RPMI8226 (cell line): ENCODE measurements at regions not wholly inside any gene's neighbourhood (a gene's known extent, or its start where the extent isn't known, plus 50 kb on each side); places are given as distances from the start of the nearest gene placed in this dataset.
"Not testable (repeated sequence)": the region's sequence is repeated elsewhere in the genome, so short reads cannot be mapped to it uniquely, and the experiment has no call there.

Experiments
- DNase-seq: peaks from one replicate; pipeline ENCODE4 v3.0.0-alpha.2; 2015

DNA sequence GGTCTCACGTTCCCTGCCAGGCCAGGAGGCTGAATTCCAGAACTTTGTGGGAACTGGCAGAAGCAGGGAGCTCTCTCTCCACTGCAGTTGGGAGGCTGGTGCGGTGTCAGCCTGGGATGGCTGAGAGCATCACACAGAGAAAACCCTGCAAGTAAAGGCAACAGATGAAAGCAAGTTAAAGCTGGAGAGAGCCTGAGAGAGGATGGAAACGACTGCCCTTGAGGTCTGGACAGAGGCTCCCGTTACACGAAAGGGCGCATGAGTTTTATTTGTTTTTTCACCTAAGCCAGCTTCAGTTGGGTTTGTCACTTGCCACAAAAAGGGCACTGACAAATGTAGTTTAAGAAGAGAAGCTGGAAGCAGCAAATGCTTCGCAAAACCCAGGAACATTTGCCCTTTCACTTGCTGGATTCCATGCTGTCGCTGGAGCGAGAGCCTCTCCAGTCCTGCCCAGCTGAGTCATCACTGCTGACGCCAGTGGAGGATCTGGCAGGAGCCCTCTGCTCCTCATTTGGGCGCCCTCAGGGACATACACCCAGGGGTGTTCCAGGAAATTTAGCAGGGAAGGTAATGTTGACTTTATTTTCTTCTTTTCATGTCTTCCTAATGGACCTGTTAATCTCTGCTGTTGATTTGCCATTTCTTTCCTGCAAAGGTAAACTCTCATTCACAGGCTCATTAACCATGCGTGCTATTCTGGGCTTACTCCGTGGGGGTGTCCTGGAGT lies 308.8 kb upstream of the SFSWAP start:
- DNase-seq: not testable (repeated sequence)

DNA sequence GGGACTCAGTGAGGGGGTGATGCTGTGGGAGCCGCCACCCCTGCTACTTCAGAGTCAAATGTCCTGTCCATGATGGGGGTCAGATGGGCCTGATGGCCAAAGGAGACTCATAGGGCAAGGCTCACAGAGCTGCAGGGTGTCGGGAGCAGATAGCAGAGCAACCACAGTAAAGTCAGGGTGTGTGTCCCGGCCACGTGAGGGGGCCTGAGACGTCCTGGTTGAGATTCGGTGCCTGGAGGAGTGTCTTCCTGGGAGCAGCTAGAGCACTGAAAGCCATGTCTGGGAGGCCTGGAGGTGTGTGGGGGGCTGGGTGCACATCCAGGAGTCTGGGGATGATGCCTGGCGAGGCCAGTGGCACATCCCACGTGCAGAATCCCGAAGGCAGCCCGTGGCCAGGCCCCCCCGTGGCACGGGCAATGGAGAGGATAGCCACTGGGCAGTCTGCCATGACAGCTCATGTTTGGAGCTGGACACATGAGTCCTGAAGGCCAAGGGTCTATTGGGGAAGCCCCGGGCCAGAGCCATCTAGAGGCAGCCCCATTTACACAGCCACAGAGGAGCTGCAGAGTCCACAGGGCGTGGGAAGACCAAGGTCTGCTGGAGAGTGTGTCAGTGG lies 308.0 kb upstream of the SFSWAP start:
- DNase-seq: no peak

DNA sequence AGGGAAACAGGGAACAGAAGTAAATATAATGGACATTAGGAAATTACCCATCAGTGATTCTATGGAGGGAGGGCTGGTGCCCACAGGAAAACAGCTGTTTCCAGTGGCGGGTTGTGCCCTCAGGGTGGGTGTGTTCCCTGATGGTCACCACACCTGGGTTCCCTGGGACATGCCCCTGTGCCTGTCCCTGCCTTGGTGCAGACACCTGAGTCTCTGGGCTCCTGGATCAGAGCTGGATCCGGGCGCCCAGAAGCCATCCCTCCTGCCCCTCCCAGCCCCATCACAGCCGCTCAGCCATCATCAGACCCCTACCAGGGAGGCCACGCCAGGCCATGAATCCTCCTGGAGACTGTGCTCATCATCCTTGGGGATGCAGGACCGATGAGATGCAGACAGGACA lies 307.2 kb upstream of the SFSWAP start:
- DNase-seq: no peak

DNA sequence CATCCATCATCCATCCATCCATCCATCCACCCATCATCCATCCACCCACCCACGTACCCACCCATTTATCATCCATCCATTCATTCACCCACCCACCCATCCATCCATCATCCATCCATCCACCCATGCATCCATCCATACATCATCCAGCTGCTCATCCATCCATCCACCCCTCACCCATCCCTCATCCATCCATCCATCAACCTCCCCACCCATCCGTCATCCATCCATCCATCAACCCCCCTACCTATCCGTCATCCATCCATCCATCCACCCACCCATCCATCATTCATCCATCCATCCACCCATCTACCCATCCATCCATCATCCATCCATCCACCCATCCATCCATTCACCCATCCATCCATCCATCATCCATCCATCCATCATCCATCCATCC lies 306.2 kb upstream of the SFSWAP start:
- DNase-seq: no peak

DNA sequence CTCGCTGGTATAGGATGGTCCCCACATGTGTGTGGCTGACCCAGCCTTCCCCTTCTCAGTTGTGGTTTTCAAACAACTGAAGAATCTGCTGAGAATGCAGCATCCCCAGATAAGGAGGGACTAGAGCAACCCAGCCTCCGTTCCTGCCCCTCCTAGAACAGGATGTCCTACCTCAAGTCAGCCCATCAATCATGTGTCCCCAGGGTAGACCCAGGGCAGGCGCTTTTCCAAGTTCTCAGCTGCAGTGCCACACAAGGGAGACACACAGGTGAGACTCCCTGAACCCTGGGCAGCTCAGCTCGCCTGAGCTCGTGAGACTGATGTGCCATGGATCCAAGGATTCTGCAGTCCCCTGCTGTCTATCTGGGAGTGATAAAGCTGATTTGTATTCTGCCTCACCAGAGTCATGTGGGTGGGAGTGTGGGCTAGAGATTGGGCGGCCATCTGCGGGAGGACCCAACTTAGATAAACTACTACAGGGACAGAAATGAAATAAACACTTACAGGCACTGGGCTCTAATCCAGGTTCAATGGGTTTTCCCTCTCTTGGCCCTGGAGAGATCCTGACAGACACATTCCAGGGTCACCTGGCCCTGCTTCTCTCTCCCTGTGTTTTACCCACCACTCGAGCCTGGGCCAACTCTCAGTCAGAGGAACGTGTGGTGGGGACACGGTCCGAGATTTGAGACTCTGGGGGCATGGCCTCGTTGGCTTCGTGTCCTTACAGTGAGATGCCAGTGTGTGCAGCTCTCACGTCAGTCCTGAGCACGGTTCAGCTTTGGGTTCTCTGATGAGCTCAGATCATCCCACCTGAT lies 303.5 kb upstream of the SFSWAP start:
- DNase-seq: peak; percentile 46

DNA sequence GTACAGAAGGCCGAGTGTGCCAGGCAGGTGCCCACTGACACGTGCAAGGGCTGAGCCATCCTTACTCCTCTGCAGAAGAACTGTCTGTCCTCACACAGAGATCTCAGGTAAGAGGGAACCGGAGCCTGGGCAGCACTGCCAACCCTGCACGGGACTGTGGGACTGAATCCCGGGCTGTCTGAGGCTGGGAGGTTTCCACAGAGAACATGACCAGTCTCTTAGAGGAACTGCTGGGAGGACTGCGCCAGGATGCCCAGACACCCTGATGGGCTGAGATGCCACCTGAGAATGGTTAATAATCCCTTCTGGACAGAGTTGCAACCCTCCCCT lies 302.9 kb upstream of the SFSWAP start:
- no peak for DNase-seq

DNA sequence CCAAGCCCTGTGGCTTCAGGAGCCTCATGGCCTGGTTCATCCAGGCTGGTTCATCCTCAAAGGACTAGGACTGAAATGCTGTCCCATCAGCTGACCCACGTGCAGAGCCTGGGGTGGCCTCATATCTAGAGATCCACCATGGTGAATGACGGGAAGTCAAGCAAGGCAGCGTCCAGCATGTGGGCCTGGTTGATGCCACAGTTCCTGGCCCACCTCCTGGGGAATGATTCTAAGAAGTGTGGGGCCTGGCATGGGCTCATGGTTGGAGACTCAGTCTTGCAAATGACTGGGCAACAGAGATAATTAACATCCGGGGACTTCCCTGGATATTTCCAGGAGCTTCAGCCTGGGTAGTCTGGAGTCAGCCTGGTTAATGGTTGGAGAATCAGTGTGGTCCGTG lies 302.4 kb upstream of the SFSWAP start:
- DNase-seq: no peak

DNA sequence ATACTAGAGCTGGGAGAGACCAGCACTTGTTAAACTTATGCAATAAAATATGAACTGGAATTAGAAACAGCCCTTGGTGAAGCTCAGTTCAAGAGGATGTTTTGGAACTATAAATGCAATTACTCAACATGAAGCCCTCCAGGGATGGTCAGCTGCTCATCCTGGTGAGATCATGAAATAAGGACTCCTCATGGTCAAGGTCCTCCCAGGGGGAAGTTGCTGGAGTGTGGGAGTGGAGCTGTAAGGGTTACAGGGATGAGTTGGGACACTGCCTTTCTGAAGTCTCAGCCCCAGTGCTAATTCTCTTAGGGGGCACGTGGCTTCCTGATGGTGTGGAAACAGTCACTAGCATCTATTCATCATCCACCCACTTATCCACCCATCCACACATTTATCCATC lies 301.7 kb upstream of the SFSWAP start:
- no peak for DNase-seq

DNA sequence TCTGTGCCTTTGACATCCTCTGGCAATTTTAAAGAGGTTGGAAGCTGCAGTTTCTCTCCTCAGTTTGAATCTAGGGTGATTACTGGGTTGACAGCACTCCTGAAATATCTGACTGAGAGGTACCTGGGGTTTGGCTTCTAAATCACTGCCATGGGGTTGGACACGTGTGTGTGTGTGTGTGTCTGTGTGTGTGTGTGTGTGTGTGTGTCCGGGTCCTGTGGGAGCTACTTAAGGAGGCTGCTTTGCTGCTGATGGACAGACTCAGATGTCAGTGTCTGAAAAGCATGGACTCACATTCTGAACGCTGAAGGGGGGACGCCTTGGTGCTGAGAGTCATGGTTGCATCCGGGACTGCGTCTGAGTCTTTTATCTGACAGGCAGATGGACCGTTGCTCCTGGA lies 299.1 kb upstream of the SFSWAP start:
- DNase-seq: not testable (repeated sequence)

DNA sequence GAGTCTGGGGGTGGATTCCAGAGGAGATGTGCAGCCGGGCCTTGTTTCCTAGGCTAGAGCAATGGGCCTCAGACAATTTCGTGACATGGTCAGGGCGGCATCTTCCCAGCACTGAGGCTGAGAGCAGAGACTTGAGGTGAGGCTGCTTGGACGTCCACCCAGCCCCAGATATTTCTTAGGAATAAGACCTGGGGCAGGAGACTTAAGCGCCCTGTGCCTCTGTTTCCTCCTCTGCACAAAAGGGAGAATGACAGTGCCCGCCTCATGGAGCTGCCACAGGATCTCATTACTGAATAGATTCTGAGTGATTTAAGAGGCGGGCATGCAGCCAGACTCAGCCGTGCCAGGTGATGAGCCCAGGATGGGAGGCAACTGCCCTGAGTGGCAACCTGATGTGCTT lies 297.9 kb upstream of the SFSWAP start:
- no peak for DNase-seq

DNA sequence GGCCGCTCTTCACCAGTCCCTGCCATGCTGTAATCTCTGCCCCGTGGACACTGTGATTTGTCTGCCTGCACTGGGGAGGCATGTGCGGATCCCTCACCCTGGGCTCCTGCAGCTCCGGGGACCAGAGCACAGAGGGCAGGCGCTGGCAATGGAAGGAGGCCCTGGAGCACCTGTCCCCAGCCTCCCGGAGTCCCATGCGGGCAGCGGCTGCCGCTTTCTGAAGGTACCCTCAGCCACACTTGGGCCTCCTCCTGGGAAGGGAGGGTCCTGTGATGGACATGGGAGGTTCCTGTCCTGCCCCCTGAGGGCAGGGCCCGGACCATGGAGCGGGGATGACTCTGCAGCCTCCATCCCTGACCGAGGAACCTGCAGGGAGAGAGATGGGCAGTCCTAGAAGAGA lies 297.4 kb upstream of the SFSWAP start:
- no peak for DNase-seq

DNA sequence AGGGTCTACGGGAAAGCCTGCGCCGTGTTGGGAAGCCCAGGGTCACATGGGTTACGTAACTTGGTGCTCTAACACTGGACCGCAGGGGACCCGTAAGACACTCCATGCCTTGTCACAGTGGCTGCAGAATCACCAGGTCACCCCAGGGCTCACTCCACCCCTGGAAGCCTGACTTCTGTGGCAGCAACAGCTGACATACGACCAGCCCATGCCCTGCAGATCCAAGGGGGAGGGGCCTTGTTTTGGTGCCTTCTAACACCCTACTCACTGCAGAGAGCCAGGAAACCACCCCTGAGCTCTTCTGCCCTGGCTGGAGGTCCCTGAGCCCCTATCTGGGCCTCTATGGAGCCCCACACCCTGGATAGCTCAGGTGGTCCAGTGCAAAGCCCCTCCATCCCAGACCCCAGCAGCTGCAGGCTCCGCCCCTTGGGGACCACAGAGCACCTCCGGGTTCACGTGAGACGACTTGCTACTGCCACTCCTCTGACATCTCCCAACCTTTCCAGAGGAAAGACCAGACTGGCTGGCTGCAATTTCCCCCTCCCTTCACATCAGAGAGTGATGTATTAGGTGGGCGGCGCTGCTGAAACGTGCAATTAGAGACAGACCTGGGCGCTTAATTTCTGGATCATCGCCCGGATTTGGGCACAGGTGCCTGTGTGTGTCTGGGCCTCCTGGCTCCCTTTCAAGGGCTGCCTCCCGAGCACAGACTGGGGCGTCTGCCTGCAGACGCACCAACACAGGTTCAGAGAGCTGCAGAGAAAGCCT lies 296.6 kb upstream of the SFSWAP start:
- not testable (repeated sequence) for DNase-seq

DNA sequence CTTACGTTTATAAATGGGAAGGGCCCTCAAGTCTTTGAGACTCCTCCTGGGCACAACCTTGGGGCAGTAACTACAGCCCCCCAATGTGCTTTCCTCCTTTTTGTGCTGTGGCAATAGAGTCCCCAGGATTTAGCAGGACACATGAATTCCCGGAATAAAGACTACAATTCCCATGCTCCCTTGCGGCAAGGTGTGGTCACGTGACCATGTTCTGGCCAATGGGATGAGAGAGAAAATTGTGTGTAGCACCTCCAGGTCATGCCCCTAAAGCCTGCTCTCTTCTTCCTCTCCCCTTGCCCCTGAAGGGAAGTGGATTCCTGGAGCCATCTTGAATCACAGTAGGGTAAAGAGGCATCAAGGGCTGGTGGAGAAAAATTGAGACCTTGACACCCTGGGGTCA lies 295.1 kb upstream of the SFSWAP start:
- DNase-seq: peak; percentile 14

DNA sequence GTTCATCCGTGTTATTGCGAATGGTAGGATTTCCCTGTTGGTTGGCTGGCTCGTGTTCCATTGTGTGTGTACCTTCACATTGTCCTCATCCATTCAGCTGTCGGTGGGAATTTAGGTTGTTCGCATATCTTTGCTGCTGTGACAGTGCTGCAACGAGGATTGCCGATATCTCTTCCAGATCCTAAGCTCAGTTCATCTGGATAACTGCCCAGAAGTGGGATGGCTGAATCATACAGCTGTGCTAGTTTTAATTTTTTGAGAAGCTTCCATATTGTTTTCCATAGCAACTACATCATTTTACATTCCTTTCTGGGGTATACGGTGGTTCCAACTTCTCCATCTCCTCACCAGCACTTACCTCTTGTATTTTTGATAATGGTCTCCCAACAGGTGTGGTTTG lies 292.8 kb upstream of the SFSWAP start:
- DNase-seq: no peak

DNA sequence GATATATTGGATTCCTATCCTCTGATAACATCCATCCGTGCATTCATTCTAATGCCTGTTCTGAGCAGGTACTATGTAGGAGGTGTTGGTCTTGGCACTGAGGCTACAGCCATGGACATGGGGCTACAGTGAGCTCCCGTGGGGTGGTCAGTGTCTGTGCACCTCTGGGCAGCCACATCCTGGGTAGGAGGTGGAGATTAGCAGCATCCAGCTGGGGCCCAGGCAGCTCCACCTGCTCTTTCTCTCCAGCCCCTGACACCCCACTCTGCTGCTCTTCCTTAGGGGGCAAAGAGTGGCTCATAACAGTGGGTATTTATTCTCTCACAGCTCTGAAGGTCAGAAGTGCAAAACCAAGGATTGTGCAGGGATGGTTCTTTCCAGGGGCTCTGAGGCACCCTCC lies 292.0 kb upstream of the SFSWAP start:
- no peak for DNase-seq

DNA sequence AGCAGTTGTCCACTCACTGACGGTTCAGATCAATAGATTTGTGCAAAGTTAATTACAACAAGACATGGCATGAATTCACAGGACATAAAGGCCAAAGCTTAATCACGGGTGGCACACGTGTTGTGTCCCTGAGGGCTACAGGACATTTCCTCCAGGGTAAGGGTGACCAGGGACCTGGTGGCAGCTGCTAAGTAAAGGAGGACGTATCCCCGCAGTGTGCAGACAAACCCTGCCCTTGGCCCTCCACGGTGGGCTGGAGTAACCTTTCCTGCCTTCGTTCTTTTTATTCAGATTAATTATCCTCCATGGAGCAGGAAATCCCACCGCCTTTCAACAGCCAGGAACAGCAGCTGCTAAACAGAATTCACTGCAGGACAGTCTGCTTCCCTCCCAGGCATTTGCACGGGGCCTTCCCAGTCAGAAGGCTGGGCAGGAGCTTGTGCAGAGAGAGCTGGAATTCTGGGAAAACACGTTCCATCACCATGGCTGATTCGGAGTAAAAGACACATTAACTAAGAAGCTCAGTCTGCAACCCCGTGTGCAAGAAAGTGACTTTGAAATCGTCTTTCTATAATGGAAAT lies 289.9 kb upstream of the SFSWAP start:
- DNase-seq: no peak

DNA sequence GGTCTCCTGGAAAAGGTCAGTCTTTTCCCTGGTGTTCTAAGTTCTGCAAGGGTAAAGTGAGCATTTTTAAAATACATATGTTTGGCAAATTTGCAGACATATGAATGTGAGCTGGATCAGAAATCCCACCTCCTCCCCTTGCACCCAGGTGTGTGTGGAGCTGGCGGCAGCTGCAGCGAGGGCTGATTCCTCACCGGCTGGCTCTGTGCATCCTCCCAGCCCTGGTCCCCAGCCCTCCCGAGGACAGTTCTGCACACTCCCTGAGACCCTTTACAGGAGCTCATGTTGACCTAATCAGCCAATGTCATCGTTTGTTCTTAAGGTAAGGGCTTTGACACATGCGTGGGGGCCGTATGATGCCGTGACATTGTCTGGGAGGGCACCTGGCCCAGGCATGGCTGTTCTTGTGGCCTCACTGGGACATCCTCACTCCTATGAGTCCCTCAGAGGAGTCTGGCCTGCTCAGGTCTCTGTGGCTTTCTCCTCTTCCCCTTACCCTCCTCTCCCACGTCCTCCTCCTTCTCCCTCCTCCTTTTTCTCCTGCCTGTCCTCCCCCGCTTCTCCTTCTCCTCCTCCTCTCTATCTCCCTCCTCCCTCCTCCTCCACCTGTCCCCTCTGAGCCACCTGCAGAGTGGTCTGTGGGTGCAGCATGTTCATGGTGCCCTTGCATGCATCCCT lies 289.2 kb upstream of the SFSWAP start:
- DNase-seq: no peak

DNA sequence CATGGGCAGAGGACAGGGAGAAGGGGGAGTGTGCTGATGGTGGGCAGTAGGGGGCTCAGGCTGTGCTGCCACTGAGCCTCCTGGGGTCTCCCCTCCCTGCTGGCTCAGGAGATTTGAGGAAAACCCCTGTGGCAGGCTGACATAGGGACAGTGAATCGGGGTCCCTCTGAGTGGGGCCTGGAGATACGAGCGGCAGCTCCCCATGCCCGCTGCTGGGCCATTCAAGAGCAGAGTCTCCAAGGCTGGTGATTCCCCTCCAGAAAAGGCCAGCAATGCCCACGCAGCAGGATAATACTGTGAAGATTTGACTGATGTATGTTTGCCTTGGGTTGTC lies 288.7 kb upstream of the SFSWAP start:
- DNase-seq: no peak

DNA sequence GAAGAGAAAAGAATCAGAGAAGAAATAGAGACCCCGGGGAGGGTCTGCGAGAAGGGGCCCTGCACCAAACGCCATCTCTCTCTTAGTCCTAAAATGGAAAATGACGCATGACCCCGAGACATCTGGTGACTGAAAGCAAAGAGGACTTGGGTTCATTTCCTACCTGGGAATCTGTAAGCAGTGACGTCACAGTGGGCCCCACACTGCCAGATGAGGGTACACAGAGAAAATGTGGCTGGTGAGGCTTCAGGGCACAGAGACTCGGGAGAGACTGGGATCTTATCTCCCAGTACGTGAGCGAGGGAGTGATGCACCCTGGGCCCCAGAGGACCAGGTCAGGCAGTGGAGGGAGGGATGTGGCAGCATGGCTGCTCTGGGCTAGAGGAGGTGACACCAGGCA lies 288.1 kb upstream of the SFSWAP start:
- no peak for DNase-seq

DNA sequence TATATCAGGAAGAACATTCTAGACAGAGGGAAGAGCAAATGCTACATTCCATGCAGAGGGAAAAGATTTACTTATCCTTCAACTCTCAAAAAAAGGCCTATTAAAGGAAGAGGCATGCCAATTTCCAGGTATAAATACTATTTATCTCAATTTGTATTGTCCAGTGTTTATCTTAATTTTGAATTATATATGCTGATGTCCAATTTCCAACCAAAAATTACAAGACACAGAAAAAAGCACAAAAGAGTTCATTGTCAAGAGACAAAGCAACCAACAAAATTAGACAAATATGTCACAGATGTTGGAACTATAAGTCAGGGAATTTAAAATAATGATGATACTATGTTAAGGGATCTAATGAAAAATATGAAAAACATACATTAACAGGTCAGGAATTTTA lies 286.6 kb upstream of the SFSWAP start:
- no peak for DNase-seq

DNA sequence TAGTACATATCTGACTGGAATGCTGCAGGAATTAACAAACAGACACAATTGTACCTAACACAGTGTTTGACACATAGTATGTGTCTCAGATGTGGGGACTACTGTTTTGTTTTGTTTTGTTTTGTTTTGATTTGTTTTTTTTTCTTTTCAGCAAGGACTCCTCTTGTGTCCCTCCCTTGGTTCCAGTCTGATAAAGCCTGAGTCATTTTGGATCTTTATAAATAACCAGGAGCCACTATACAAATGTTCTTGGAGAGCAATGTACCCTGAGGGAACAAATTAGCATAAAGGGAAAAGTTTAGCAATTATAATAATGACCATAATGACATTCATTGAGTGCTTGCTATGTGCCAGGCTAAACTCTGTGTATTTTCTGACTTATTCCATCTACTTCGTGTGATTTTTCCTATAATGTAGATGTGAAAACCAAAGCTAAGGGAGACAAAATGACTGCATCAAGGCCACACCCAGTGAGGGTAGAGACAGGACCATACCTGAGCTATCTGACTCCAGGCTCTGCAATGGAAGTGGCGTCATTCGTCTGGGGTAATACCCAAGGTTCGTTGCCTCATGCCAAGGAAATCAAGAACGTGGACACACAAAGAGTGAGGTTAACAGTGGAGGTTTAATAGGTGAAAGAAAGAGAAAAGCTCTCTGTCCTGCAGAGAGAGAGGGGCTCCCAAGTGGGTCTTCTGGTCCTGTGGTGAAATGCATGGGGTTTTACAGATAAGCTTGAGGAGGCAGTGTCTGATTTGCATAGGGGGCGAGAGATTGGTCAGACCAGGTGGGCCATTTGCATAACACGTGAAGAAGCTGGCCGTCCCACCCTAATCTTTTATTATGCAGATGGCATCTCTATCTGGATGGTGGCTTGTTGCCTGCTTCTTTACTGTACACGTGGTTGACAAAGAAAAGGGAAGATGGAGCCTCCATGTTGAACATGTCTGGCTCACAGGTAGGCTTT lies 285.5 kb upstream of the SFSWAP start:
- no peak for DNase-seq
